ENCODE measurements at regions not wholly inside any gene's neighbourhood (a gene's known extent, or its start where the extent isn't known, plus 50 kb on each side); places are given as distances from the start of the nearest gene placed in this dataset.

GRCh38 chr14:71398450-71398849, 491.2 kb downstream of the PCNX1 start (continued):
- TF ChIP-seq ZNF532 (CRISPR knock-in tag; IDR thresholded peaks at IDR 0.05; ENCODE audit: borderline replicate concordance) (no peak), RORB (CRISPR knock-in tag; IDR thresholded peaks at IDR 0.05) (no peak), E2F1 (CRISPR knock-in tag; IDR thresholded peaks at IDR 0.05) (no peak), HMGXB4 (CRISPR knock-in tag; IDR thresholded peaks at IDR 0.05) (no peak), ZNF219 (CRISPR knock-in tag; IDR thresholded peaks at IDR 0.05; ENCODE audit: borderline replicate concordance) (no peak), IRF2 (CRISPR knock-in tag; IDR thresholded peaks at IDR 0.05; ENCODE audit: borderline replicate concordance, low read depth) (no peak), RELA (CRISPR knock-in tag; IDR thresholded peaks at IDR 0.05; ENCODE audit: borderline replicate concordance) (no peak), IRF1 (CRISPR knock-in tag; IDR thresholded peaks at IDR 0.05) (no peak), TEAD4 (CRISPR knock-in tag; IDR thresholded peaks at IDR 0.05) (no peak)

GRCh38 chr14:71399057-71399487, 491.8 kb downstream of the PCNX1 start:
- ChIA-PET POLR2A (no interaction called here), CTCF (no interaction called here)
- TF ChIP-seq ZSCAN18 (CRISPR knock-in tag; IDR thresholded peaks at IDR 0.05) (no peak), ZNF512 (CRISPR knock-in tag; IDR thresholded peaks at IDR 0.05; ENCODE audit: borderline replicate concordance) (no peak)
- ATAC-seq (no peak), DNase-seq (ENCODE audit: low spot score) (no peak)
- Mint-ChIP-seq H3K9me3 (no peaks in the 10 kb centered on the region), H3K4me3 (no peak overlapping the region), H3K4me1 (peaks cover 25% of the 10 kb centered on the region), H3K27ac (peak overlapping the region; percentile 43), H3K27me3 (ENCODE audit: low read depth) (no peaks in the 10 kb centered on the region), H3K36me3 (no peaks in the 10 kb centered on the region)

- H3K9me3 Mint-ChIP-seq: peaks cover 5% of the 10 kb centered on the region
- TF ChIP-seq USF1 (CRISPR knock-in tag; IDR thresholded peaks at IDR 0.05) (no peak), USF2 (CRISPR knock-in tag; IDR thresholded peaks at IDR 0.05) (no peak), MAX (CRISPR knock-in tag; IDR thresholded peaks at IDR 0.05) (no peak), ATF3 (CRISPR knock-in tag; conservative IDR thresholded peaks at IDR 0.05) (no peak), RORB (CRISPR knock-in tag; IDR thresholded peaks at IDR 0.05) (no peak), ZBTB43 (CRISPR knock-in tag; IDR thresholded peaks at IDR 0.05) (no peak)
- DNase-seq (ENCODE audit: low spot score): no peak
- CTCF ChIA-PET: no interaction called here
- peak overlapping the region; percentile 82 for H3K27ac Mint-ChIP-seq
- H3K27me3 Mint-ChIP-seq (ENCODE audit: low read depth): no peaks in the 10 kb centered on the region
- H3K4me3 Mint-ChIP-seq: no peak overlapping the region
- ATAC-seq: no peak
- no peaks in the 10 kb centered on the region; the same call in 1 of the 2 replicates for H3K36me3 Mint-ChIP-seq
- POLR2A ChIA-PET: no interaction called here
- peaks cover 25% of the 10 kb centered on the region for H3K4me1 Mint-ChIP-seq
Observed at GRCh38 chr14:71400871-71401321, 493.6 kb downstream of the PCNX1 start.

All from WTC11 (cell line).